ENCODE measurements at regions not wholly inside any gene's neighbourhood (a gene's known extent, or its start where the extent isn't known, plus 50 kb on each side); places are given as distances from the start of the nearest gene placed in this dataset.
"Not testable (repeated sequence)": the region's sequence is repeated elsewhere in the genome, so short reads cannot be mapped to it uniquely, and the experiment has no call there.

GRCh38 chr1:234953655-234954405 lies 174.8 kb downstream of the TOMM20 start:
- peaks cover 31% of the 10 kb centered on the region for H3K4me1 Mint-ChIP-seq (ENCODE audit: unreplicated experiment)
- TF ChIP-seq CTCF (IDR thresholded peaks at IDR 0.05; ENCODE audit: unreplicated experiment) = no peak
- H3K27me3 Mint-ChIP-seq (ENCODE audit: unreplicated experiment) = no peaks in the 10 kb centered on the region
- H3K4me3 Mint-ChIP-seq (ENCODE audit: unreplicated experiment) = no peak overlapping the region
- H3K27ac Mint-ChIP-seq (ENCODE audit: unreplicated experiment) = no peak overlapping the region
- no peak for DNase-seq (ENCODE audit: low spot score)
- H3K36me3 Mint-ChIP-seq (ENCODE audit: low read depth, unreplicated experiment) = no peaks in the 10 kb centered on the region
- H3K9me3 Mint-ChIP-seq (ENCODE audit: unreplicated experiment) = no peaks in the 10 kb centered on the region

- TF ChIP-seq CTCF (IDR thresholded peaks at IDR 0.05; ENCODE audit: unreplicated experiment) = no peak
- no peak for DNase-seq (ENCODE audit: low spot score)
- Mint-ChIP-seq H3K27ac (ENCODE audit: unreplicated experiment) (no peak overlapping the region), H3K4me3 (ENCODE audit: unreplicated experiment) (no peak overlapping the region), H3K4me1 (ENCODE audit: unreplicated experiment) (peaks cover 17% of the 10 kb centered on the region), H3K36me3 (ENCODE audit: low read depth, unreplicated experiment) (no peaks in the 10 kb centered on the region), H3K9me3 (ENCODE audit: unreplicated experiment) (no peaks in the 10 kb centered on the region), H3K27me3 (ENCODE audit: unreplicated experiment) (no peaks in the 10 kb centered on the region)
These were observed 178.0 kb downstream of the TOMM20 start for GRCh38 chr1:234950598-234950997.

DNA sequence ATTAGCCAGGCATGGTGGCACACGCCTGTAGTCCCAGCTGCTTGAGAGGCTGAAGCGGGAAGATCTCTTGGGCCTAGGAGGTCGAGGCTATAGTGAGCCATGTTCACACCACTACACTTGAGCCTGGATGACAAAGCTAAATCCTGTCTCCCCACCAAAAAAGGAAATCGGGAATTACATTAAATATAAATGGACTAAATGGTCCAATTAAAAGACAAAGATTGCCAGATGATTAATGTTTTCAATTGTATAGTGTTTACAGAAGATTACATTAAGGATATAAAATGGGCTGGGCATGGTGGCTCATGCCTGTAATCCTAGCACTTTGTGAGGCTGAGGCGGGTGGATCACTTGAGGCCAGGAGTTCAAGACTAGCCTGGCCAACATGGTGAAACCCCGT lies 179.1 kb downstream of the TOMM20 start:
- H3K27ac Mint-ChIP-seq (ENCODE audit: unreplicated experiment); H3K4me1 Mint-ChIP-seq (ENCODE audit: unreplicated experiment); H3K36me3 Mint-ChIP-seq (ENCODE audit: low read depth, unreplicated experiment); H3K4me3 Mint-ChIP-seq (ENCODE audit: unreplicated experiment); H3K9me3 Mint-ChIP-seq (ENCODE audit: unreplicated experiment); DNase-seq (ENCODE audit: low spot score); H3K27me3 Mint-ChIP-seq (ENCODE audit: unreplicated experiment): not testable (repeated sequence)

- H3K27ac Mint-ChIP-seq (ENCODE audit: unreplicated experiment) = no peak overlapping the region
- DNase-seq (ENCODE audit: low spot score) = no peak
- peaks cover 1% of the 10 kb centered on the region for H3K27me3 Mint-ChIP-seq (ENCODE audit: unreplicated experiment)
- H3K4me3 Mint-ChIP-seq (ENCODE audit: unreplicated experiment) = no peak overlapping the region
- TF ChIP-seq CTCF (IDR thresholded peaks at IDR 0.05; ENCODE audit: unreplicated experiment) = no peak
- no peaks in the 10 kb centered on the region for H3K9me3 Mint-ChIP-seq (ENCODE audit: unreplicated experiment)
- no peaks in the 10 kb centered on the region for H3K4me1 Mint-ChIP-seq (ENCODE audit: unreplicated experiment)
- H3K36me3 Mint-ChIP-seq (ENCODE audit: low read depth, unreplicated experiment) = no peaks in the 10 kb centered on the region
These were observed 183.9 kb downstream of the TOMM20 start for GRCh38 chr1:234944439-234945344.

DNA sequence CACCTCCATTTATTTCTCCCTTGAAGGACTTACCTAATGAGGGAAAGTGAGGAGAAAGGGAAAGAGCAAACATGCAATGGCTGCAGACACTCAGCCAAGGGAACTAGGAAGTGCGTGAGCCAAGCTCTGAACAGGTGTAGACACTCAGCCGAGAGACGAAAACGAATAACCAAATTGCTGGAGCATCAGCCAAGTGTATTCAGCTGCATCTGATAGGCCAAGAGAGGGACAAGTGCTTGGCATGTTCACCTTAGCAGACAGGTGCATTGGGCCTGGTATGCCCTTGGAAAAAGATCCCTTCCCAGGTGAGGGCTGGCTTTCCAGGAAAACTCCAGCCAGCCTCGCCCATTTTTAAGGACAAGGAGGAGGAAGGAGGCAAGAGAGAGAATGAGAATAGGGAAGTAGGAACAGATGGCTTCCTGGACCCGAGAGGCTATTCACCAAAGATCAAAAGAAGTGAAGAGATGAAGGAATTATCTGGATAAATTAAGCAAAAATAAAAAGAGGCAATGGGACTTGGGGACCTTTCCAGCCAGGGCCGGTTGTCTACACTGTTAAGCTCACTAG lies 184.7 kb downstream of the TOMM20 start:
- Mint-ChIP-seq H3K27ac (ENCODE audit: unreplicated experiment) (no peak overlapping the region), H3K9me3 (ENCODE audit: unreplicated experiment) (no peaks in the 10 kb centered on the region), H3K4me1 (ENCODE audit: unreplicated experiment) (no peaks in the 10 kb centered on the region), H3K4me3 (ENCODE audit: unreplicated experiment) (no peak overlapping the region), H3K36me3 (ENCODE audit: low read depth, unreplicated experiment) (no peaks in the 10 kb centered on the region), H3K27me3 (ENCODE audit: unreplicated experiment) (peaks cover 1% of the 10 kb centered on the region)
- TF ChIP-seq CTCF (IDR thresholded peaks at IDR 0.05; ENCODE audit: unreplicated experiment) = no peak
- DNase-seq (ENCODE audit: low spot score) = no peak
